Smooth muscle cell (in vitro differentiated cells): ENCODE measurements at regions not wholly inside any gene's neighbourhood (a gene's known extent, or its start where the extent isn't known, plus 50 kb on each side); places are given as distances from the start of the nearest gene placed in this dataset.
"Not testable (repeated sequence)": the region's sequence is repeated elsewhere in the genome, so short reads cannot be mapped to it uniquely, and the experiment has no call there.

Source experiments
- DNase-seq: peaks from one replicate; lab custom pipeline; 2025; ENCODE audit not compliant: unreplicated experiment; lab: John Stamatoyannopoulos, UW
- H2AFZ ChIP-seq: fragments of 200-600 bp; sonication (generic); 2 replicates; pipeline ENCODE4 v1.6.0; 2016; ENCODE audit warnings: antibody characterized with exemption, low read depth, mild to moderate bottlenecking
- H3F3A ChIP-seq: fragments of 200-600 bp; sonication (generic); 2 replicates; pipeline ENCODE4 v1.6.0; 2017; ENCODE audit warnings: antibody characterized with exemption, low read depth
- H3K27ac ChIP-seq: fragments of 200-600 bp; sonication (generic); 2 replicates; pipeline ENCODE4 v1.5.1; 2016; ENCODE audit warnings: low read depth, mild to moderate bottlenecking
- H3K27me3 ChIP-seq: fragments of 200-600 bp; sonication (generic); 2 replicates; pipeline ENCODE4 v1.6.1; 2016; ENCODE audit warnings: low read depth, mild to moderate bottlenecking
- H3K36me3 ChIP-seq: fragments of 200-600 bp; sonication (generic); 2 replicates; pipeline ENCODE4 v1.5.1; 2016; ENCODE audit warnings: low read depth
- H3K4me1 ChIP-seq: fragments of 200-600 bp; sonication (generic); 2 replicates; pipeline ENCODE4 v1.5.1; 2016; ENCODE audit warnings: low read depth
- H3K4me2 ChIP-seq: fragments of 200-600 bp; sonication (generic); 2 replicates; pipeline ENCODE4 v1.6.0; 2016; ENCODE audit warnings: mild to moderate bottlenecking
- H3K4me3 ChIP-seq: fragments of 200-600 bp; sonication (generic); 2 replicates; pipeline ENCODE4 v1.5.1; 2016; ENCODE audit warnings: mild to moderate bottlenecking
- H3K79me2 ChIP-seq: fragments of 200-600 bp; sonication (generic); 2 replicates; pipeline ENCODE4 v1.6.0; 2016; ENCODE audit warnings: low read depth, mild to moderate bottlenecking
- H3K9ac ChIP-seq: fragments of 200-600 bp; sonication (generic); 2 replicates; pipeline ENCODE4 v1.6.0; 2016; ENCODE audit warnings: low read depth
- H3K9me3 ChIP-seq: fragments of 200-600 bp; sonication (generic); replicated peaks from 2 replicates; pipeline ENCODE4 v1.5.1; 2016; ENCODE audit warnings: low read depth
- H4K20me1 ChIP-seq: fragments of 200-600 bp; sonication (generic); 2 replicates; pipeline ENCODE4 v1.6.0; 2016; ENCODE audit warnings: low read depth
- CTCF ChIP-seq: fragments of 200-600 bp; sonication (generic); IDR thresholded peaks from 2 replicates; pipeline ENCODE4 v1.5.1; 2017; ENCODE audit warnings: borderline replicate concordance, mild to moderate bottlenecking, antibody characterized with exemption; ENCODE audit not compliant: insufficient read depth, poor library complexity, severe bottlenecking
- WGBS: methylation state at CpG from one replicate; pipeline ENCODE4 v1.1.7; 2016; ENCODE audit warnings: low lambda C conversion rate; 5-methylcytosine and 5-hydroxymethylcytosine counted together

- H3K79me2 ChIP-seq, result no peaks in the 10 kb centered on the region
- H2AFZ ChIP-seq, result no peak overlapping the region
- no peaks in the 10 kb centered on the region for H3K4me1 ChIP-seq
- 73% methylated on average over 2 of the region's 2 CpGs for WGBS
- H3F3A ChIP-seq, result no peaks in the 10 kb centered on the region
- H3K27ac ChIP-seq, result no peak overlapping the region
- no peak for DNase-seq
- TF ChIP-seq CTCF, result no peak
- no peak overlapping the region for H3K4me3 ChIP-seq
- no peak overlapping the region for H3K4me2 ChIP-seq
- no peaks in the 10 kb centered on the region for H3K9me3 ChIP-seq
- no peaks in the 10 kb centered on the region for H4K20me1 ChIP-seq
- H3K9ac ChIP-seq, result no peak overlapping the region
- H3K27me3 ChIP-seq, result no peaks in the 10 kb centered on the region
- no peaks in the 10 kb centered on the region for H3K36me3 ChIP-seq
Observed at GRCh38 chrX:142299406-142299805, 94.3 kb upstream of the MAGEC2 start.

DNA sequence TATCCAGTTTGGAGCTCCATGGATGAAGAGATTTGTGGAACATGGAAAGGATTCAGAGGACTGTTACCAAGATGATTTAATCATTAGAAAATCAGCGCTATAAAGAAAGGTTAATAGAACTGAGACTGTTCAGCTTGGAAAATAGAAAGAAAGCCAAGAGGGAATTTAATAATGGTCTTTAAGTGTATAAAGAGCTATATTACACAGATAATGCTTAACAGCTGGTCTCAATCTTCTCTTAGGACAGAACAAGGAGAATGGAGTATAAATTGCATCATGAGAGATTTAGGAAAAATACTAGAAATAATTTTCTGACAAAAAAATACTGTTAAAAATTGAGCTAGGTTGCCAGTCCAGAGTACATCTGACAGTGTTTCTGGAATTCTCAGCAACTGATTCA lies 91.3 kb upstream of the MAGEC2 start:
- H3K36me3 ChIP-seq, result no peaks in the 10 kb centered on the region
- no peak overlapping the region for H3K27ac ChIP-seq
- H3K79me2 ChIP-seq, result no peaks in the 10 kb centered on the region
- TF ChIP-seq CTCF, result no peak
- H2AFZ ChIP-seq, result no peak overlapping the region
- H3K4me3 ChIP-seq, result no peak overlapping the region
- H3F3A ChIP-seq, result no peaks in the 10 kb centered on the region
- H3K9ac ChIP-seq, result no peak overlapping the region
- DNase-seq, result no peak
- no peaks in the 10 kb centered on the region for H3K27me3 ChIP-seq
- H3K4me1 ChIP-seq, result no peaks in the 10 kb centered on the region
- no peak overlapping the region for H3K4me2 ChIP-seq
- no peaks in the 10 kb centered on the region for H3K9me3 ChIP-seq
- 84% methylated on average over 1 of the region's 1 CpG for WGBS
- H4K20me1 ChIP-seq, result no peaks in the 10 kb centered on the region

DNA sequence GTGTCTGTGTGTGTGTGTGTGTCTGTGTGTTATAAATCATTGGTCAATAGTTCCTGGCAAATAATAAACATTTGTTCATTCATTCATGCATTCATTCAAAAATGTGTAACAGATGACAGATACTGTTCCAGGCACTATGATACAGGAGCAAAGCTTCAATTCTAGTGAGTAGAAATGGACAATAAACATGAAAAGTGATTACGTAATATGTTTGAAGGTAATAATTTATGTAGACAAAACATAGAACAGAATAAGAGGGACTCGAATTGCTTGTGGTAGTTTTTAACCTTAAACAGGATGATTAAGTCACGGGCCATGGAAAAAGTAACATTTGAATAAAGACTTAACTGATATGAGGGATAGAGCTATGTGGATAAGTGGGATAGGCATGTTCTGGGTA lies 90.1 kb upstream of the MAGEC2 start:
- WGBS, result 72% methylated on average over 3 of the region's 3 CpGs
- Histone ChIP-seq H3K27ac (no peak overlapping the region), H3K4me2 (no peak overlapping the region), H3K4me3 (no peak overlapping the region), H3K27me3 (no peaks in the 10 kb centered on the region), H3K9ac (no peak overlapping the region), H2AFZ (no peak overlapping the region), H4K20me1 (no peaks in the 10 kb centered on the region), H3K9me3 (no peaks in the 10 kb centered on the region), H3K4me1 (no peaks in the 10 kb centered on the region), H3F3A (no peaks in the 10 kb centered on the region), H3K79me2 (no peaks in the 10 kb centered on the region), H3K36me3 (no peaks in the 10 kb centered on the region)
- TF ChIP-seq CTCF, result no peak
- DNase-seq, result no peak

GRCh38 chrX:142270166-142270565 lies 65.1 kb upstream of the MAGEC2 start:
- not testable (repeated sequence) for H3K27me3 ChIP-seq, H3K9ac ChIP-seq, H3K4me2 ChIP-seq, H3K79me2 ChIP-seq, H3K27ac ChIP-seq, H3K4me1 ChIP-seq, H3F3A ChIP-seq, H3K36me3 ChIP-seq, H4K20me1 ChIP-seq, H3K4me3 ChIP-seq, DNase-seq, H3K9me3 ChIP-seq, H2AFZ ChIP-seq
- 83% methylated on average over 7 of the region's 7 CpGs for WGBS
